ENCODE measurements at regions not wholly inside any gene's neighbourhood (a gene's known extent, or its start where the extent isn't known, plus 50 kb on each side); places are given as distances from the start of the nearest gene placed in this dataset.

DNA sequence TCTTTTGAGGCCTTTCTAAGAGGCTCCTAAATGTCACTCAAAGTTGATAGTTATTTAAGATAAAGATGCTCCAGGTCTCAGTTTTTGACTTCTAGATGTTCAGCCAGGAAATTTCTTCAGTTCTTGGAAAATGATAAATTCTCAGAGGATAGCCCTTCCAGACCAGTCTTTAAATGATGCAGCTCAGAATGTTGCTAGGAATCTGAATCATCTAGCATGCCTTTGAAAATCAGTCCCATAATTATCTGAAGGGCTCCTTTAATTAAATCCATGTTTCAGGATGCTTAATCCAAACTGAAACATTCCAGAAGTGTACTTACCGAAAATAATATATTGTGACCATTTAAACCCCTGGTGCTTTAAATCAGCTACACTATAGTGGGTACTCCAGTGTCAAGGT is 107.5 kb upstream of the FBN2 start:
- H3K4me3 ChIP-seq (ENCODE audit: low read depth, low read length, poor library complexity, severe bottlenecking), result no peak overlapping the region
- DNase-seq (ENCODE audit: low spot score), result no peak
- intact Hi-C loops (cut with micrococcal nuclease; ENCODE audit: unreplicated experiment), result no loop called here
- H3K4me2 ChIP-seq (ENCODE audit: low read length), result no peak overlapping the region
- H3K9me2 ChIP-seq (ENCODE audit: insufficient read depth, low read length), result no peaks in the 10 kb centered on the region
- BruUV-seq (replicated peaks), result no TSS peak
- no peaks in the 10 kb centered on the region for H3K9me3 ChIP-seq (ENCODE audit: low read length)
- H3K79me2 ChIP-seq (ENCODE audit: insufficient read depth, low read depth, low read length), result no peaks in the 10 kb centered on the region
- TF ChIP-seq EZH2phosphoT487 (IDR thresholded peaks at IDR 0.05; ENCODE audit: borderline replicate concordance, low read depth, low read length), result no peak
- TF ChIP-seq, protein P1, sequence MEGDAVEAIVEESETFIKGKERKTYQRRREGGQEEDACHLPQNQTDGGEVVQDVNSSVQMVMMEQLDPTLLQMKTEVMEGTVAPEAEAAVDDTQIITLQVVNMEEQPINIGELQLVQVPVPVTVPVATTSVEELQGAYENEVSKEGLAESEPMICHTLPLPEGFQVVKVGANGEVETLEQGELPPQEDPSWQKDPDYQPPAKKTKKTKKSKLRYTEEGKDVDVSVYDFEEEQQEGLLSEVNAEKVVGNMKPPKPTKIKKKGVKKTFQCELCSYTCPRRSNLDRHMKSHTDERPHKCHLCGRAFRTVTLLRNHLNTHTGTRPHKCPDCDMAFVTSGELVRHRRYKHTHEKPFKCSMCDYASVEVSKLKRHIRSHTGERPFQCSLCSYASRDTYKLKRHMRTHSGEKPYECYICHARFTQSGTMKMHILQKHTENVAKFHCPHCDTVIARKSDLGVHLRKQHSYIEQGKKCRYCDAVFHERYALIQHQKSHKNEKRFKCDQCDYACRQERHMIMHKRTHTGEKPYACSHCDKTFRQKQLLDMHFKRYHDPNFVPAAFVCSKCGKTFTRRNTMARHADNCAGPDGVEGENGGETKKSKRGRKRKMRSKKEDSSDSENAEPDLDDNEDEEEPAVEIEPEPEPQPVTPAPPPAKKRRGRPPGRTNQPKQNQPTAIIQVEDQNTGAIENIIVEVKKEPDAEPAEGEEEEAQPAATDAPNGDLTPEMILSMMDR (conservative IDR thresholded peaks at IDR 0.05; ENCODE audit: low read length), result no peak
- H3K4me1 ChIP-seq (ENCODE audit: insufficient read depth, low read length, poor library complexity, severe bottlenecking), result no peaks in the 10 kb centered on the region
- H2AFZ ChIP-seq (ENCODE audit: low read length), result no peak overlapping the region
- CTCF ChIA-PET (ENCODE audit: unreplicated experiment), result no interaction called here
- H3K36me3 ChIP-seq (ENCODE audit: insufficient read depth, low read length), result no peaks in the 10 kb centered on the region
- no peak overlapping the region for H3K27ac ChIP-seq (ENCODE audit: low read depth, low read length, poor library complexity, severe bottlenecking)
- no peaks in the 10 kb centered on the region for H4K20me1 ChIP-seq (ENCODE audit: insufficient read depth, low read length)
- POLR2A ChIA-PET, result no interaction called here

DNA sequence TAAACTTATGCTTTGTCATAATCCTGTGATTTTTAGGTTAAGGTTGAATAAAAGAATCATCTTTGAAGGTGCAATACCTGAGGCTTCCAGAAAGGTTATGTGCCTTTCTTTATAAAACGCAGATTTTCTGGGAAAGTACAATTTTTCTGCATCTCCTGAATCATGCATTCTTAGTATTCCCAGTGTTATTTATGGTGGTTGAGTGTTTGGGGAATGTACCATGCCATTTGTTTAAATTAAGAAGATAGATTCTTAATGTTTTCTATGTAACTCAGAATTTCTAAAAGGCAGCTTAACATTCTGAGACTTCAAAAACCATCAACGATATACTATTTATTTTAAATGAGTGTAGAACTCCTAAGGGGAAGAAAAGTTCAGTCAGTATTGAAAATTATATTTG is 108.1 kb upstream of the FBN2 start:
- no peaks in the 10 kb centered on the region for H3K36me3 ChIP-seq (ENCODE audit: insufficient read depth, low read length)
- H3K4me1 ChIP-seq (ENCODE audit: insufficient read depth, low read length, poor library complexity, severe bottlenecking), result no peaks in the 10 kb centered on the region
- intact Hi-C loops (cut with micrococcal nuclease; ENCODE audit: unreplicated experiment), result no loop called here
- TF ChIP-seq, protein P1 (conservative IDR thresholded peaks at IDR 0.05; ENCODE audit: low read length), result no peak
- no peak for TF ChIP-seq EZH2phosphoT487 (IDR thresholded peaks at IDR 0.05; ENCODE audit: borderline replicate concordance, low read depth, low read length)
- no peak for DNase-seq (ENCODE audit: low spot score)
- no peaks in the 10 kb centered on the region for H4K20me1 ChIP-seq (ENCODE audit: insufficient read depth, low read length)
- no peaks in the 10 kb centered on the region for H3K79me2 ChIP-seq (ENCODE audit: insufficient read depth, low read depth, low read length)
- no peaks in the 10 kb centered on the region for H3K9me3 ChIP-seq (ENCODE audit: low read length)
- no peak overlapping the region for H3K4me3 ChIP-seq (ENCODE audit: low read depth, low read length, poor library complexity, severe bottlenecking)
- H3K27ac ChIP-seq (ENCODE audit: low read depth, low read length, poor library complexity, severe bottlenecking), result no peak overlapping the region
- BruUV-seq (replicated peaks), result no TSS peak
- POLR2A ChIA-PET, result no interaction called here
- H3K9me2 ChIP-seq (ENCODE audit: insufficient read depth, low read length), result no peaks in the 10 kb centered on the region
- no peak overlapping the region for H3K4me2 ChIP-seq (ENCODE audit: low read length)
- no peak overlapping the region for H2AFZ ChIP-seq (ENCODE audit: low read length)
- CTCF ChIA-PET (ENCODE audit: unreplicated experiment), result no interaction called here

DNA sequence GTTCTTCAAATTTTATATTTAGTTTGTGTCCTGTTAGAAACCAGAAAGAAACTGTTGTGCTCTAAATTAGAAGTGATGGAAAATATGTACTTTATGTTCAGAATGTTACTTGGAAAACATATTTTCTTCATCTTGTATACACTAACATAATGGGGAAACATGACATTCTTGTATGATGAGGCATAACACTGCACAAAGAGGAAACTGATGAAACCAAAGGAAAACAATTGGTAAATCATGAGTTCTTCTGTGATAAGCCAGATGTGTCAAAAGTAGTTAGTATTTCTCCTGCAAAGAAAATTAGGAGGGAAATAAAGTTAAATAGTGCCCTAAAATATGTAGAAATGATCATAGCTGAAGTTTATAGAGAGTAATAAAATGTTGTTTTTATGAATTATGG is 111.1 kb upstream of the FBN2 start:
- H4K20me1 ChIP-seq (ENCODE audit: insufficient read depth, low read length), result no peaks in the 10 kb centered on the region
- no peak overlapping the region for H3K27ac ChIP-seq (ENCODE audit: low read depth, low read length, poor library complexity, severe bottlenecking)
- H2AFZ ChIP-seq (ENCODE audit: low read length), result no peak overlapping the region
- H3K4me1 ChIP-seq (ENCODE audit: insufficient read depth, low read length, poor library complexity, severe bottlenecking), result no peaks in the 10 kb centered on the region
- intact Hi-C loops (cut with micrococcal nuclease; ENCODE audit: unreplicated experiment), result no loop called here
- H3K9me3 ChIP-seq (ENCODE audit: low read length), result no peaks in the 10 kb centered on the region
- H3K4me3 ChIP-seq (ENCODE audit: low read depth, low read length, poor library complexity, severe bottlenecking), result no peak overlapping the region
- no peaks in the 10 kb centered on the region for H3K36me3 ChIP-seq (ENCODE audit: insufficient read depth, low read length)
- no TSS peak for BruUV-seq (replicated peaks)
- no peaks in the 10 kb centered on the region for H3K9me2 ChIP-seq (ENCODE audit: insufficient read depth, low read length)
- no peak overlapping the region for H3K4me2 ChIP-seq (ENCODE audit: low read length)
- no peak for DNase-seq (ENCODE audit: low spot score)
- no peak for TF ChIP-seq EZH2phosphoT487 (IDR thresholded peaks at IDR 0.05; ENCODE audit: borderline replicate concordance, low read depth, low read length)
- TF ChIP-seq, protein P1 (conservative IDR thresholded peaks at IDR 0.05; ENCODE audit: low read length), result no peak
- H3K79me2 ChIP-seq (ENCODE audit: insufficient read depth, low read depth, low read length), result no peaks in the 10 kb centered on the region
- CTCF ChIA-PET (ENCODE audit: unreplicated experiment), result no interaction called here
- POLR2A ChIA-PET, result no interaction called here
